Activated T-cell treated with anti-CD3 and anti-CD28 coated beads, Interleukin-2, amount 50 U/mL, for 24 hours (primary cell): ENCODE measurements at regions not wholly inside any gene's neighbourhood (a gene's known extent, or its start where the extent isn't known, plus 50 kb on each side); places are given as distances from the start of the nearest gene placed in this dataset.

Source experiments
- DNase-seq: peaks from one replicate; pipeline ENCODE4 v3.0.0-alpha.2; 2020
- H3K27ac Mint-ChIP-seq: 2 replicates; pipeline ENCODE4 v1.8.0; 2020; ENCODE audit warnings: mild to moderate bottlenecking, mixed read lengths
- H3K27me3 Mint-ChIP-seq: 2 replicates; pipeline ENCODE4 v1.8.0; 2020; ENCODE audit warnings: mixed read lengths
- H3K36me3 Mint-ChIP-seq: 2 replicates; pipeline ENCODE4 v1.8.0; 2020; ENCODE audit warnings: low read depth, mixed read lengths
- H3K4me1 Mint-ChIP-seq: 2 replicates; pipeline ENCODE4 v1.8.0; 2020; ENCODE audit warnings: low read depth, mixed read lengths
- H3K4me3 Mint-ChIP-seq: 2 replicates; pipeline ENCODE4 v1.8.0; 2020; ENCODE audit warnings: mild to moderate bottlenecking, moderate library complexity, mixed read lengths
- H3K9me3 Mint-ChIP-seq: 2 replicates; pipeline ENCODE4 v1.8.0; 2020; ENCODE audit warnings: mixed read lengths

DNA sequence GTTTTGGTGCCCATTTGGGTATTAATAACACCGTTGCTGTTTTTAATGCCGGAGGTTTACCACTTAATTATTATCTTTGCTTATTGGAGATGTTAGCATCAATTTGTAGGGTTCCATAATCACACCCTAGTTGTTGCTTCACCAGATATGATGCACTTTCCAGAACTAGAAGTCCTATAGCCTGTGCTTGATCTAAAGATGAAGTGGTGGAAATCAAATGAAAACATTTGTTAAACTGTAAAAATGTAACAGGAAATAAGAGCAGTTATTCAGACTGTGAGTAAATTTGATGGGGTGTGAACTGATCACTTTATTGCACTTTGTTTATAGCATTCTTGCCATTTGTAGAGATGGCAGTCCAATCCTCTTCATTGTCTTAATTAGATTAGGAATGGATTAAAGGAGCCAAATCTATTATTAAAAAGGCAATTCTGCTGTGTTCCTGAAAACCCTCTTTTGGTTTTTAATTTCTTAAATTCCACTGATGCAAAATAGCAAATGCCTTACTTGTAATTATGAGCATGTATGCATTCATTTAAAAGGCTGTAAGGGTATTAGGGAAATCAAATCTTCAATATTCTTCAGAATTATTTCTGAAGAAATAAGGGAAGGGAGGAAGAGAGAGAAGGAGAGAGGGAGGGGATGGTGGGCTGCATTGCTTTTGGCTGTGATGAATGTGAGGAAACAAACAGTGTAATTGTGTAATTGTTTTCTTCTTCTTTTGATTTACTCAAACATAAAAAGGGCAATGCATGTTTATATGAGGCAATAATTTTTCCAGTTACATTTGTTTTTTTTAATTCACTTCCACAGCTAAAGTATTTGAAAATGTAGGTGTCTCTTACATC, 675.2 kb upstream of the WWC1 start:
- DNase-seq, result no peak
- Mint-ChIP-seq H3K4me3 (no peak overlapping the region), H3K27me3 (no peaks in the 10 kb centered on the region), H3K9me3 (no peaks in the 10 kb centered on the region), H3K27ac (no peak overlapping the region), H3K4me1 (no peaks in the 10 kb centered on the region), H3K36me3 (no peaks in the 10 kb centered on the region)

DNA sequence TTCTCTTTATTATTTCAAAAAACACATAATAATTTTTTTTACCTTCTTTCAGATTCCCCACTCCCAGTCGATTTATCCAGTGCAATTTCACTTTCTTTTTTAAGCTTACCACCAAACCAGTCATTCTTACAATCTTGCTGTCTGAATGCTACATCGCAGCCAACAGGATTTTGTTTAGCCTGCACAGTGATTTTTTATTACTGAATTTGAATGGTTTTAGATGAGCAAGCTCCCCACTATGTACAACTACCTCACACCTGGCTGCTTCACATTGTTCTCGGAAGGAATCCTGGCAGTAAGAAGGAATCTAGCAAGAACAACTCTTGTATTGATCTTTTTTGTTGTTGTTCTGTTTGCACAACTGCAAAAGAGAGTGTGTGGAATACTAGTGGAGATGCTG, 668.1 kb upstream of the WWC1 start:
- H3K27me3 Mint-ChIP-seq, result no peaks in the 10 kb centered on the region
- no peaks in the 10 kb centered on the region for H3K36me3 Mint-ChIP-seq
- H3K4me3 Mint-ChIP-seq, result no peak overlapping the region
- no peak for DNase-seq
- no peaks in the 10 kb centered on the region for H3K9me3 Mint-ChIP-seq
- H3K4me1 Mint-ChIP-seq, result no peaks in the 10 kb centered on the region
- H3K27ac Mint-ChIP-seq, result no peak overlapping the region

DNA sequence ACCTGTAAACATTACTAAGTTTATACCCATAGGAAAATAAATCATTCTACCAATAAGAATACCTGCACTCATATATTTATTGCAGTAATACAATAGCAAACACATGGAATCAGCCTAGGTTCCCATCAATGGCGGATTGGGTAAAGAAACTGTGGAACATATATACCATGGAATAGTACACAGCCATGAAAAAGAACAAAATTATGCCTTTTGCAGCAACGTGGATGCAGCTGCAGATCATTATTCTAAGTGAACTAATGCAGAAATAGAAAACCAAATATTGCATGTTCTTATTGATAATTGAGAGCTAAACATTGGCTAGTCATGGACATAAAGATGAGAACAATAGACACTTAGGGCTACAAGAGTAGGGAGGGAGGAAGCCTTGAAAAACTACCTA, 667.4 kb upstream of the WWC1 start:
- no peak overlapping the region for H3K27ac Mint-ChIP-seq
- H3K4me1 Mint-ChIP-seq, result no peaks in the 10 kb centered on the region
- DNase-seq, result no peak
- no peaks in the 10 kb centered on the region for H3K9me3 Mint-ChIP-seq
- H3K4me3 Mint-ChIP-seq, result no peak overlapping the region
- no peaks in the 10 kb centered on the region for H3K27me3 Mint-ChIP-seq
- no peaks in the 10 kb centered on the region for H3K36me3 Mint-ChIP-seq

DNA sequence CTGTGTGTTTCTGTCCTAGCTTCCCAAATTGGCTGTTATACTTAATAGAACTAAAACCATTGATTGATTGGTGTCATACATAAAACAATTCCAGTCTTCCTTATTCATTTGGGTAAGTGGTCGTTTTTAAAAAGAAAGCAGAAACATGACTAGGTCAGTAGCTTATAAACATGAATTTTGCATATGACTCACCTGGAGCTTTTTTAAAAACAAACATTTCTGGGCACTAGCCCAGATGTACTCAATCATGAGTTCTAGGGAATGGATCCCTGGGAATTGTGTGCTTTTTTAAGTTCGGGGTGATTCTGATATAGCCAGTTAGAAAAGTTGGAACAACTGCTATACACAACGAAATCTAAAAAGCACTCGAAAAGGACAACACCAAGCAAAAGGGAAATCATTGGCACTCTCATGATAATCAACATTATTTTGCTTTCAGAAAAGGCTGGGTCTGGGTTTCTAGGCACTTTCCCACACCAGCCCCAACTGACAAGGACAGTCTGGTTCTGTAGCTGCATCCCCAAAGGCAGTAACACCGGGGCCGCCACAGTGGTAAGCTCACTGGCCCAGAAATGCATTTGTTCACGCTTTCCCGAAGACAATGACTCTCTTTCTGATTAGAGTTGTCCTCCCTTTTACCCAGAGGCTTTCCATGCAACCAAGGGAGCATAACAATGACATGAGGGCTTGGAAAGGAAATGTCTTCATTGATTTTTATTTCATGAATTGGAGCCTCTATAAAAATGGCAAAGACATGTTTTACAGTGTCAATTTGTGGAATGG, 664.9 kb upstream of the WWC1 start:
- H3K27me3 Mint-ChIP-seq, result no peaks in the 10 kb centered on the region
- no peaks in the 10 kb centered on the region for H3K36me3 Mint-ChIP-seq
- no peak for DNase-seq
- no peaks in the 10 kb centered on the region for H3K4me1 Mint-ChIP-seq
- no peak overlapping the region for H3K27ac Mint-ChIP-seq
- H3K9me3 Mint-ChIP-seq, result no peaks in the 10 kb centered on the region
- no peak overlapping the region for H3K4me3 Mint-ChIP-seq

DNA sequence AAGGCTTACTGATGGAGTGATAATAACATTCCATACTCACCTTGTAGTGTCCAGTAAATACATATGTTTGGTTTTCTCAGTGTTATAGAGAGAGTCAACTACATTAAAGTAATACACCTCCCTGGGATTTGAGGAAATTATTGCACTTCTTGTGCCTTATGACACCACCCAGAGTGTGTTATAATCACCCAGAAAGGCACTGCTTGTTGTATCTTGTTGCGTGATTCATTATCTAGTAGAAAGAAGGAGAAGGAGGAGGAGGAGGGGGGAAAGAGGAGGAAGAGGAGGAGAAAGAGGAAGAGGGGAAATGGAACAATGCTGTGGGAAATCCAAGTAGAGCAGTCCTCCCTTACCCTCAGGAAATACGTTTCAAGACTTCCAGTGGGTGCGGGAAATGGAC, 661.8 kb upstream of the WWC1 start:
- no peak overlapping the region for H3K27ac Mint-ChIP-seq
- H3K36me3 Mint-ChIP-seq, result no peaks in the 10 kb centered on the region
- peaks cover 5% of the 10 kb centered on the region for H3K9me3 Mint-ChIP-seq
- H3K27me3 Mint-ChIP-seq, result no peaks in the 10 kb centered on the region
- no peaks in the 10 kb centered on the region for H3K4me1 Mint-ChIP-seq
- no peak overlapping the region for H3K4me3 Mint-ChIP-seq
- DNase-seq, result no peak

DNA sequence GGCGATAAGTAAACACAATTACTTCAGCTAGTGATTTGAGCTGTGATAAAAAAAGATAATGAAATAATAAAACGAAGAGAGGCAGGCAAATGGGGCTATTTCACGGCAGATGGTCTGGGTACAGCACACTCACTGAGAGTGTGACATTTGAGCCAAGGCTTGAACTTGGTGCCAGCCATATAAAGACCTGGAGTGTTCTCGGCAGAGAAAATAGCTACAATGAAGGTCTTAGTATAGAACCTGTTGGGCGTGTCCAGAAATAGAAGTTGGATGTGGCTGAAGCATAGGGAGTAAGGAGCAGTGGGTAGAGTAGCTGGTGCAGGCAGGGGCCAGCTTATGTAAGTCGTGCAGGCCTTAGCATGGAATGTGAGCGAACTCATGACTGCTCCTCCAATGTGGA, 660.3 kb upstream of the WWC1 start:
- no peak for DNase-seq
- Mint-ChIP-seq H3K9me3 (peaks cover 7% of the 10 kb centered on the region), H3K27ac (no peak overlapping the region), H3K4me3 (no peak overlapping the region), H3K36me3 (no peaks in the 10 kb centered on the region), H3K4me1 (no peaks in the 10 kb centered on the region), H3K27me3 (no peaks in the 10 kb centered on the region)

DNA sequence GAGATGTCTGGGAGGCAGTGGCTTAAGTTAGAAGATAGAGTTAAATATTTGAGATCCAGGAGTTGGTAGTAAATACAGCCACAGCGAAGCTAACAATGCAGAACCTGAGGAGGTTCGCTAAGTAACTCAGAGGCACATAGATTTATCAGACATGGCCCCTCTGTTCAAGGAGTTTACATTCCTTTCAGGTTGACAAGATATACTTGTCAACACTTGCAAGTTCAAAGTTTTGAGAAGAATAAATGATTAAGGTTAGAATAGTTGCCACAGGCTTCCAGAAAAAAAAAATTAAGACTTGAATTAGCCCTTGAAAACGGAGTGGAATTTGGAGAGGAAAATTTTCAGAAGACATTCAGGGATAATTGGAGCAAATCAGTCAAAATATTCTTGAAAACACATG, 658.3 kb upstream of the WWC1 start:
- no peak for DNase-seq
- Mint-ChIP-seq H3K27me3 (no peaks in the 10 kb centered on the region), H3K36me3 (no peaks in the 10 kb centered on the region), H3K4me3 (no peak overlapping the region), H3K27ac (no peak overlapping the region), H3K4me1 (no peaks in the 10 kb centered on the region), H3K9me3 (peaks cover 7% of the 10 kb centered on the region)

DNA sequence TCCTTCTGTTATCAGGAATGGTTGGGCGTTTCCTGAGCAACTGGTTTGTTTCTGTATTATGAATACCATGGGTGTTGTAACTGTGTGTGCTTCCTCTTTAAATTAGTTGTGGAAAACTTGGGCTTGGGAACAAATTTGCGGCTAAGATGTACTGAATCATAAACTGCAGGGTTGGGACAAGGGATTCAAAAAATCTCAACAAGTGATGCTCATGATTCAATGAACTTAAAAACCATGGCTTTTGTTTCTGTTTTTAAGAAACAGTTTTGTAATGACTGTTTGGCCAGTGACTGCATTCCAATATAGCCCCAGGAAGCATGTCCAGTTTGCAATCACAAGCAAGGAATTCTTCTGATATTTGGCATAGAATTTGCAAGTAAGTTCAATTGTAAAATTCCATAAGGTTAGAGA, 657.5 kb upstream of the WWC1 start:
- Mint-ChIP-seq H3K36me3 (no peaks in the 10 kb centered on the region), H3K4me3 (no peak overlapping the region), H3K4me1 (no peaks in the 10 kb centered on the region), H3K9me3 (peaks cover 7% of the 10 kb centered on the region), H3K27me3 (no peaks in the 10 kb centered on the region), H3K27ac (no peak overlapping the region)
- no peak for DNase-seq

DNA sequence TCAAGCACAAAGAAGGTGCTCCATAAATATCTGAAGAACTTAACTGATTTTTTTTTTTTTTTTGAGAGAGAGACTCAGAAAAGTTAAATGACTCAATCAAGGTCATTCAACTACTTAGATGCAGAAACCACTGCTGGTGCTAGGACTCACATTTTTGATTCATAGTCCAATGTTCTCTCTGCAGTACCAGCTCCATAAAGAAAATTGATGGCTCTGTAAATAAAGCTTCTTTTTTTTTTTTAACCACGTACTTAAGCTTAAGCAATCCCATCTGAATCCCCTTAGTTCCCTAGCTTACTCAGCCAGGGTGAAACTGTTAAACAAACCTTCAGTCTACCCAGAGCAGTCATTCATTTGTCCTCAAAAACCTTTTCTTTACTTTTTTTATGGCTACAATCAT, 657.0 kb upstream of the WWC1 start:
- no peaks in the 10 kb centered on the region for H3K27me3 Mint-ChIP-seq
- H3K9me3 Mint-ChIP-seq, result peaks cover 7% of the 10 kb centered on the region
- H3K36me3 Mint-ChIP-seq, result no peaks in the 10 kb centered on the region
- H3K4me1 Mint-ChIP-seq, result no peaks in the 10 kb centered on the region
- H3K4me3 Mint-ChIP-seq, result no peak overlapping the region
- DNase-seq, result no peak
- no peak overlapping the region for H3K27ac Mint-ChIP-seq

DNA sequence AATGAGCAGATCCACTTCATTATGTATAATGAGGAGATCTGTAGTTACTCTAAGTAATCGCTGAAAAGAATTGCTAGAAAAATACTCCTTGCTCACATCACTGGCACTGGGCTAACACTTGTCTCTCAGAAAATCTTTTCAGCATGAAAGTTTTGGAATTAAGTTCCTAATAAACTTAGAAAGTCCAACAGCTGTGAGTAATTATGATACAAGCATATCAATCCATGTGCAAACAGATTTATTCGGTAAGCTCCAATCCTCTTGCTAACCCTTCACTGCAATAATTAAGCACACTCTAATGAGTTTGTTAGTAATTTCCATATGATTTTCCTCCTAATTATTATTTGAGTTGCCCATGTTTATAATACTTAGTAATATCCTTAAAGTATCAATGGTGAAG, 652.6 kb upstream of the WWC1 start:
- no peak for DNase-seq
- H3K9me3 Mint-ChIP-seq, result peaks cover 2% of the 10 kb centered on the region
- H3K36me3 Mint-ChIP-seq, result no peaks in the 10 kb centered on the region
- no peaks in the 10 kb centered on the region for H3K27me3 Mint-ChIP-seq
- no peaks in the 10 kb centered on the region for H3K4me1 Mint-ChIP-seq
- no peak overlapping the region for H3K4me3 Mint-ChIP-seq
- no peak overlapping the region for H3K27ac Mint-ChIP-seq

DNA sequence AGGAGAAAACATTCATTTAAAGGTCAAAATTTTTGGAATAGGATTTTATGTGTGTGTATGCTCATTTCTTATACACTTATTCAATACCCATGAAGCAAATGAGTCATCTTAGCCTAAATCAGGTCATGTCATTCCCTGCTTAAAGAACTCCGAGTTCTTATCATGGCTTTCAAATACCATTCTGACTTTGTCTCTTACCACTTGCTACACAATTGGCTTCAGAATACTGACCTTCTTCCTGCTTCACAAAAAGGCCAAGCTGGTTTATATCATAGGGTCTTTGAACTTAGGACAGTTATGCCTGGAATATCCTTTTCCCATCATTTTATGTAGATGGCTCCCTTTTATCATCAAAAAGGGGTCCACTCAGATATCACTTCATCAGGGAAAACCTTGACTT, 652.2 kb upstream of the WWC1 start:
- Mint-ChIP-seq H3K4me1 (no peaks in the 10 kb centered on the region), H3K9me3 (peaks cover 2% of the 10 kb centered on the region), H3K27ac (no peak overlapping the region), H3K27me3 (no peaks in the 10 kb centered on the region), H3K36me3 (no peaks in the 10 kb centered on the region), H3K4me3 (no peak overlapping the region)
- DNase-seq, result no peak

DNA sequence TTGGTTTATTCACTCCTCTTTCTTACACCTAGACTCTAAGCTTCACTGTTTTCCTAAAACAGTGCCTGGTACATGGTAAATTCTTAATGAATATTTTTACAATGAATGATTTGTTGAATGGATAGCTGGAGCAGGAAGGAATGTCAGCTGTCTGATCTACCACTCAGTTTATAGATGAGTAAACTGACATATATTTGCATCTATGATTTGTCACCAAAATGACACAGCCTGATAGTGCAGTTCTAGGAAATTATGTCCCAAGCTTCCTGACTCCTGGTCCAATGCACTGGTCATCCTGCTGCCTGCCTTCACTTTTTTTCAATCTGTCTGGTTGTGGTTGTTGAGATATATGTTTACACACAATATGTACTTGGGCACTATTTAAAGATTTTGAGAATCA, 651.7 kb upstream of the WWC1 start:
- Mint-ChIP-seq H3K27ac (no peak overlapping the region), H3K4me1 (no peaks in the 10 kb centered on the region), H3K9me3 (peaks cover 2% of the 10 kb centered on the region), H3K27me3 (no peaks in the 10 kb centered on the region), H3K4me3 (no peak overlapping the region), H3K36me3 (no peaks in the 10 kb centered on the region)
- no peak for DNase-seq

DNA sequence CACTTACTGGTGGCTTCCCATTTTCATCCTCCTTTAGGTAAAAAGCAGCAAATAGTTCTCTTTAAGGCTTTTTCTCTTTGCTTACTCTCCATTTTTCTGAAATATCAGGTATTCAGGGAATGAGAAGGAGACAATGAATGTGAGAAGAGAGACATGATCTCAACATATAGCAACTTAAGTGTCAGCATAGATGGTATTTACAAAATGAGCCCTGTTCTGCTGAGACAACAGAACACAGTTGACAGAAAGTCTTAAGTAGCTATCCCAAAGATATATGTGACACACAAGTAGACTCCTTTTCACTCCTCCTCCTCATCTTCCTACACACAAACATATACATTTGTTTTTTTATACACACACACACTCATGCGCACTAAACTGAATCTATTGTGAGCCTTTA, 649.3 kb upstream of the WWC1 start:
- no peaks in the 10 kb centered on the region for H3K27me3 Mint-ChIP-seq

DNA sequence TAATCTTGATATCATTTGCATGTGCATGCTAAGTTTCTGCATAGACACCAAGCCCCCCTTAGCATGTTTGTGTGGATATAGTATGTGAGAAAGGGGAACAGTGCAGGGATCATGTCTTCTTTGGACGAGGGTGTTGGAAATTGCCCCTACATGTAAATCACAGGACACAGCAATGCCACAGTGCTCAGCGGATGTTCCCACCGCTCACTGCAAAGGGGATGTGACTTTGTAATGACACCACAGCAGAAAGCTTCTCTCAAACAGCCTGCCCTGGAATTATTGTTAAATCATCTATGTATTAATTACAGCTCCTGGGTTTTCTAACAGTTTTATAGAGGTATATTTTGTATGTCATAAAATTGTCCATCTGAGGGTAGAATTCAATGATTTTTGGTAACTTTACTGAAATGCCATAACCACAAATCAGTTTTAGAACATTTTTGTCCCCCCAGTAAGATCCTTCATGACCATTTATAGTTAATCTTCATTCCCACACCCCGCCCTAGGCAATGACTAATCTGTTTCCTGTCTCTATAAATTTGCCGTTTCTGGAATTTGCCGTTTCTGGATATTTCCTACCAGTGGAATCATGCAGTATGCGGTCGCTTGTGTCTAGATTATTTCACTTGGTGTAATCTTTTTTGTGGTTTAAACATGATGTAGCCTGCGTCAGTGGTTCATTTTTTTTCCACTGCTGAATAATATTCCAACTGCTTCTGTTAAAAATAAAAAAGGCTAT, 648.5 kb upstream of the WWC1 start:
- Mint-ChIP-seq H3K27me3 (no peaks in the 10 kb centered on the region), H3K4me1 (no peaks in the 10 kb centered on the region), H3K9me3 (no peaks in the 10 kb centered on the region), H3K4me3 (no peak overlapping the region), H3K27ac (no peak overlapping the region), H3K36me3 (no peaks in the 10 kb centered on the region)
- DNase-seq, result no peak

More for the DNA sequence above, 649.3 kb upstream of the WWC1 start:
- Mint-ChIP-seq H3K4me1 (no peaks in the 10 kb centered on the region), H3K36me3 (no peaks in the 10 kb centered on the region), H3K4me3 (no peak overlapping the region), H3K9me3 (no peaks in the 10 kb centered on the region), H3K27ac (no peak overlapping the region)
- no peak for DNase-seq
